Lung microvascular endothelial cell (primary cell): ENCODE measurements at regions not wholly inside any gene's neighbourhood (a gene's known extent, or its start where the extent isn't known, plus 50 kb on each side); places are given as distances from the start of the nearest gene placed in this dataset.
"Not testable (repeated sequence)": the region's sequence is repeated elsewhere in the genome, so short reads cannot be mapped to it uniquely, and the experiment has no call there.

ENCODE experiments used
- DNase-seq, 2 donors: peaks; one replicate each; pipeline versions ENCODE4 v3.0.0 to v3.0.0-alpha.2; 2010; ENCODE audit warnings: low read depth in 2 of 2

GRCh38 chr4:175033162-175033561, 115.0 kb downstream of the ADAM29 start:
- DNase-seq = no peak

GRCh38 chr4:175034007-175034406, 115.8 kb downstream of the ADAM29 start:
- no peak for DNase-seq

GRCh38 chr4:175034986-175035705, 117.0 kb downstream of the ADAM29 start:
- DNase-seq = no peak

- DNase-seq = no peak
Measured at GRCh38 chr4:175035905-175036304, 117.7 kb downstream of the ADAM29 start.

GRCh38 chr4:175048111-175048784, 130.1 kb downstream of the ADAM29 start:
- no peak for DNase-seq

GRCh38 chr4:175048906-175049305, 130.7 kb downstream of the ADAM29 start:
- no peak for DNase-seq

- no peak for DNase-seq
Measured at GRCh38 chr4:175051974-175052373, 133.8 kb downstream of the ADAM29 start.

GRCh38 chr4:175054980-175055379, 136.8 kb downstream of the ADAM29 start:
- no peak for DNase-seq

- no peak for DNase-seq
Measured at GRCh38 chr4:175062183-175062592, 144.0 kb downstream of the ADAM29 start.

GRCh38 chr4:175065228-175065627, 147.1 kb downstream of the ADAM29 start:
- DNase-seq = no peak

- no peak for DNase-seq
Measured at GRCh38 chr4:175066923-175067627, 148.9 kb downstream of the ADAM29 start.

- DNase-seq = no peak
Measured at GRCh38 chr4:175068266-175068665, 150.1 kb downstream of the ADAM29 start.

- no peak for DNase-seq
Measured at GRCh38 chr4:175070444-175070843, 152.3 kb downstream of the ADAM29 start.

- no peak for DNase-seq
Measured at GRCh38 chr4:175071123-175071522, 153.0 kb downstream of the ADAM29 start.

- no peak for DNase-seq
Measured at GRCh38 chr4:175087145-175087544, 169.0 kb downstream of the ADAM29 start.

- no peak for DNase-seq
Measured at GRCh38 chr4:175090116-175090515, 172.0 kb downstream of the ADAM29 start.

- DNase-seq = no peak
Measured at GRCh38 chr4:175091649-175092048, 173.5 kb downstream of the ADAM29 start.

GRCh38 chr4:175092114-175092513, 174.0 kb downstream of the ADAM29 start:
- no peak for DNase-seq

GRCh38 chr4:175093055-175093454, 174.9 kb downstream of the ADAM29 start:
- not testable (repeated sequence) for DNase-seq

GRCh38 chr4:175103403-175103802, 185.2 kb downstream of the ADAM29 start:
- no peak for DNase-seq

- no peak for DNase-seq
Measured at GRCh38 chr4:175106301-175106700, 188.1 kb downstream of the ADAM29 start.

GRCh38 chr4:175109933-175110332, 191.8 kb downstream of the ADAM29 start:
- DNase-seq = no peak
